K562 (cell line): ENCODE measurements at regions not wholly inside any gene's neighbourhood (a gene's known extent, or its start where the extent isn't known, plus 50 kb on each side); places are given as distances from the start of the nearest gene placed in this dataset.

ENCODE experiments used
- ARID2 ChIP-seq: fragments of 450-650 bp; IDR thresholded peaks from 2 replicates; pipeline ENCODE4 v1.6.1; 2017; ENCODE audit warnings: antibody characterized with exemption, mild to moderate bottlenecking
- HDGF ChIP-seq: fragments of 450-650 bp; IDR thresholded peaks from 2 replicates; pipeline ENCODE4 v1.6.1; 2016
- IFI16 ChIP-seq: fragments of 250-450 bp; sonication (Bioruptor Pico); IDR thresholded peaks from 2 replicates; pipeline ENCODE4 v2.1.2; 2022; ENCODE audit warnings: mild to moderate bottlenecking, inconsistent platforms
- JUN ChIP-seq, 2 experiments: sonication (generic) in 1 of 2; formaldehyde crosslinking in 1 of 2; IDR thresholded peaks; 2 replicates each; pipeline versions ENCODE4 v1.6.1 to v1.8.0; 2012 to 2022; ENCODE audit warnings: borderline replicate concordance in 2 of 2, mild to moderate bottlenecking in 2 of 2, improper control_type of control experiment in 1 of 2, low read depth in 1 of 2, low read length in 1 of 2, missing genetic modification reagents in 1 of 2
- LARP7 ChIP-seq: fragments of 450-650 bp; IDR thresholded peaks from 2 replicates; pipeline ENCODE4 v1.6.1; 2016
- MAFK ChIP-seq: IDR thresholded peaks from 2 replicates; pipeline ENCODE4 v1.6.1; 2011; ENCODE audit warnings: low read length, improper control_type of control experiment
- POLR2H ChIP-seq: IDR thresholded peaks from 2 replicates; pipeline ENCODE4 v1.6.1; 2016; ENCODE audit warnings: missing genetic modification characterization, low read depth, mild to moderate bottlenecking, control low read depth, missing compliant biosample characterization, moderate library complexity
- SMAD3 ChIP-seq: fragments of 450-650 bp; formaldehyde crosslinking; conservative IDR thresholded peaks from 2 replicates; pipeline ENCODE4 v1.4.0; 2020; ENCODE audit warnings: mild to moderate bottlenecking
- ZNF79 ChIP-seq: fragments of 250-450 bp; sonication (Bioruptor Pico); IDR thresholded peaks from 2 replicates; pipeline ENCODE4 v1.4.0; 2020; ENCODE audit warnings: low read depth, mild to moderate bottlenecking, moderate library complexity
- TF ChIP-seq, protein P1 (sequence below): fragments of 450-650 bp; IDR thresholded peaks from 2 replicates; pipeline ENCODE4 v1.6.1; 2016; ENCODE audit warnings: borderline replicate concordance
- TF ChIP-seq, protein P2 (sequence below): sonication (generic); formaldehyde crosslinking; IDR thresholded peaks from 2 replicates; pipeline ENCODE4 v1.8.1; 2023; ENCODE audit warnings: mild to moderate bottlenecking, missing genetic modification reagents
- TF ChIP-seq, protein P3 (sequence below): fragments of 250-450 bp; sonication (Bioruptor Pico); IDR thresholded peaks from 2 replicates; pipeline ENCODE4 v1.8.0; 2021; ENCODE audit warnings: moderate library complexity, mild to moderate bottlenecking, inconsistent platforms
- TF ChIP-seq, protein P4 (sequence below), 2 experiments: IDR thresholded peaks; 2 replicates each; pipeline ENCODE4 v1.6.1; 2011; ENCODE audit warnings: borderline replicate concordance in 1 of 2, control low read depth in 1 of 2, low read depth in 1 of 2, low read length in 1 of 2, mild to moderate bottlenecking in 1 of 2, mixed read lengths in 1 of 2, moderate library complexity in 1 of 2; ENCODE audit not compliant: insufficient read depth in 1 of 2, insufficient read length in 1 of 2, poor library complexity in 1 of 2, severe bottlenecking in 1 of 2; ENCODE audit errors: extremely low read depth in 1 of 2
- TF ChIP-seq, protein P5 (sequence below): IDR thresholded peaks from 2 replicates; pipeline ENCODE4 v1.6.1; 2014; ENCODE audit warnings: antibody characterized with exemption
- TF ChIP-seq, protein P6 (sequence below): fragments of 250-450 bp; sonication (Bioruptor Pico); IDR thresholded peaks from 2 replicates; pipeline ENCODE4 v1.5.1; 2021; ENCODE audit warnings: mild to moderate bottlenecking

DNA sequence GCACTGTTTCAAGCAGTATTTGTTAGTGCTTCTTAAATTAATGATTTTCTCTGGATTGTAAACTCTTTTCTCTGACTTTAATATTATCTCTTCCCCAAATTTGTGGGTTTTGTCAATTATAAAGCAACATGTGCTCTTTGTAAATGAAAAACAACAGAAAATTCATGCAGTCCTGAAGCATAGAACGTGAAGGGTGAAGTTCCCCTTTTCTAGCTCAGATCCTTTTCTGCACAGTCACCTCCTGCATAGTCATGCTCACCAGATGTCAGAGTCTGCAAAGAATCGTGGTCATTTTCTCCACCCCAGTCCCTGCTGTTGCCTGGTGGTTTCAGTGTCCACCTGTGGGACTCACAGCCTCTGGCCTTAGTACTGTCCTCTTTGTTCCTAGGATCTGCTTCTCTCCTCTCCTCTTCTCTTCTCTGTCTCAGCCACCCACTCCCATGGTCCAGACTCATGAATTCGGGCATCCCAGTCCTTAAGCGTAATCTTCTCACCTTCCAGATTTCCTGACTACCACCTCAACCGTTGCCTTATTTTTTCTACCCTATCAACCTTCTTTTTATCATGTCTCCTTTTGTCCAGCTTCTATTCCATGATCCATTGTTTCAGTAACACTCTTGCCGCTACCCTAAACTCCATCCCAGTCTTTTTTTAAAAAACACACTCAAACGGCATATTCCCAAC, 229.1 kb downstream of the RTP5 start (continued):
- TF ChIP-seq, protein P1, sequence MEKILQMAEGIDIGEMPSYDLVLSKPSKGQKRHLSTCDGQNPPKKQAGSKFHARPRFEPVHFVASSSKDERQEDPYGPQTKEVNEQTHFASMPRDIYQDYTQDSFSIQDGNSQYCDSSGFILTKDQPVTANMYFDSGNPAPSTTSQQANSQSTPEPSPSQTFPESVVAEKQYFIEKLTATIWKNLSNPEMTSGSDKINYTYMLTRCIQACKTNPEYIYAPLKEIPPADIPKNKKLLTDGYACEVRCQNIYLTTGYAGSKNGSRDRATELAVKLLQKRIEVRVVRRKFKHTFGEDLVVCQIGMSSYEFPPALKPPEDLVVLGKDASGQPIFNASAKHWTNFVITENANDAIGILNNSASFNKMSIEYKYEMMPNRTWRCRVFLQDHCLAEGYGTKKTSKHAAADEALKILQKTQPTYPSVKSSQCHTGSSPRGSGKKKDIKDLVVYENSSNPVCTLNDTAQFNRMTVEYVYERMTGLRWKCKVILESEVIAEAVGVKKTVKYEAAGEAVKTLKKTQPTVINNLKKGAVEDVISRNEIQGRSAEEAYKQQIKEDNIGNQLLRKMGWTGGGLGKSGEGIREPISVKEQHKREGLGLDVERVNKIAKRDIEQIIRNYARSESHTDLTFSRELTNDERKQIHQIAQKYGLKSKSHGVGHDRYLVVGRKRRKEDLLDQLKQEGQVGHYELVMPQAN: peak; percentile 24; the same call in 1 of the 2 replicates
- TF ChIP-seq POLR2H: no peak
- TF ChIP-seq, protein P2, sequence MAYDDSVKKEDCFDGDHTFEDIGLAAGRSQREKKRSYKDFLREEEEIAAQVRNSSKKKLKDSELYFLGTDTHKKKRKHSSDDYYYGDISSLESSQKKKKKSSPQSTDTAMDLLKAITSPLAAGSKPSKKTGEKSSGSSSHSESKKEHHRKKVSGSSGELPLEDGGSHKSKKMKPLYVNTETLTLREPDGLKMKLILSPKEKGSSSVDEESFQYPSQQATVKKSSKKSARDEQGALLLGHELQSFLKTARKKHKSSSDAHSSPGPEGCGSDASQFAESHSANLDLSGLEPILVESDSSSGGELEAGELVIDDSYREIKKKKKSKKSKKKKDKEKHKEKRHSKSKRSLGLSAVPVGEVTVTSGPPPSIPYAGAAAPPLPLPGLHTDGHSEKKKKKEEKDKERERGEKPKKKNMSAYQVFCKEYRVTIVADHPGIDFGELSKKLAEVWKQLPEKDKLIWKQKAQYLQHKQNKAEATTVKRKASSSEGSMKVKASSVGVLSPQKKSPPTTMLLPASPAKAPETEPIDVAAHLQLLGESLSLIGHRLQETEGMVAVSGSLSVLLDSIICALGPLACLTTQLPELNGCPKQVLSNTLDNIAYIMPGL (CRISPR knock-in tag): no peak
- TF ChIP-seq, protein P3, sequence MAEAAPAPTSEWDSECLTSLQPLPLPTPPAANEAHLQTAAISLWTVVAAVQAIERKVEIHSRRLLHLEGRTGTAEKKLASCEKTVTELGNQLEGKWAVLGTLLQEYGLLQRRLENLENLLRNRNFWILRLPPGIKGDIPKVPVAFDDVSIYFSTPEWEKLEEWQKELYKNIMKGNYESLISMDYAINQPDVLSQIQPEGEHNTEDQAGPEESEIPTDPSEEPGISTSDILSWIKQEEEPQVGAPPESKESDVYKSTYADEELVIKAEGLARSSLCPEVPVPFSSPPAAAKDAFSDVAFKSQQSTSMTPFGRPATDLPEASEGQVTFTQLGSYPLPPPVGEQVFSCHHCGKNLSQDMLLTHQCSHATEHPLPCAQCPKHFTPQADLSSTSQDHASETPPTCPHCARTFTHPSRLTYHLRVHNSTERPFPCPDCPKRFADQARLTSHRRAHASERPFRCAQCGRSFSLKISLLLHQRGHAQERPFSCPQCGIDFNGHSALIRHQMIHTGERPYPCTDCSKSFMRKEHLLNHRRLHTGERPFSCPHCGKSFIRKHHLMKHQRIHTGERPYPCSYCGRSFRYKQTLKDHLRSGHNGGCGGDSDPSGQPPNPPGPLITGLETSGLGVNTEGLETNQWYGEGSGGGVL (CRISPR knock-in tag): no peak
- 0 out of 2 replicates have a peak, but pooled peaks have one; percentile 31 for TF ChIP-seq JUN (IDR thresholded peaks at IDR 0.05; ENCODE audit: borderline replicate concordance, low read depth, low read length)
- TF ChIP-seq JUN (CRISPR knock-in tag; IDR thresholded peaks at IDR 0.05; ENCODE audit: borderline replicate concordance): no peak
- TF ChIP-seq LARP7: peak; percentile 60; the same call in 1 of the 2 replicates
- TF ChIP-seq HDGF: 0 out of 2 replicates have a peak, but pooled peaks have one; percentile 59
- 0 out of 2 replicates have a peak, but pooled peaks have one; percentile 15 for TF ChIP-seq ZNF79 (CRISPR knock-in tag)
- no peak for TF ChIP-seq IFI16 (CRISPR knock-in tag)
- TF ChIP-seq, protein P4, sequence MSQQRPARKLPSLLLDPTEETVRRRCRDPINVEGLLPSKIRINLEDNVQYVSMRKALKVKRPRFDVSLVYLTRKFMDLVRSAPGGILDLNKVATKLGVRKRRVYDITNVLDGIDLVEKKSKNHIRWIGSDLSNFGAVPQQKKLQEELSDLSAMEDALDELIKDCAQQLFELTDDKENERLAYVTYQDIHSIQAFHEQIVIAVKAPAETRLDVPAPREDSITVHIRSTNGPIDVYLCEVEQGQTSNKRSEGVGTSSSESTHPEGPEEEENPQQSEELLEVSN (IDR thresholded peaks at IDR 0.05; ENCODE audit: borderline replicate concordance in 1 of 2, extremely low read depth in 1 of 2, insufficient read depth in 1 of 2, insufficient read length in 1 of 2, low read depth in 1 of 2, low read length in 1 of 2, poor library complexity in 1 of 2, severe bottlenecking in 1 of 2): peak in 1 of 2 experiments; percentile 35
- peak; percentile 93 for TF ChIP-seq MAFK
- TF ChIP-seq, protein P5, sequence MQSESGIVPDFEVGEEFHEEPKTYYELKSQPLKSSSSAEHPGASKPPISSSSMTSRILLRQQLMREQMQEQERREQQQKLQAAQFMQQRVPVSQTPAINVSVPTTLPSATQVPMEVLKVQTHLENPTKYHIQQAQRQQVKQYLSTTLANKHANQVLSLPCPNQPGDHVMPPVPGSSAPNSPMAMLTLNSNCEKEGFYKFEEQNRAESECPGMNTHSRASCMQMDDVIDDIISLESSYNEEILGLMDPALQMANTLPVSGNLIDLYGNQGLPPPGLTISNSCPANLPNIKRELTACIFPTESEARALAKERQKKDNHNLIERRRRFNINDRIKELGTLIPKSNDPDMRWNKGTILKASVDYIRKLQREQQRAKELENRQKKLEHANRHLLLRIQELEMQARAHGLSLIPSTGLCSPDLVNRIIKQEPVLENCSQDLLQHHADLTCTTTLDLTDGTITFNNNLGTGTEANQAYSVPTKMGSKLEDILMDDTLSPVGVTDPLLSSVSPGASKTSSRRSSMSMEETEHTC: peak; percentile 69; the same call in 1 of the 2 replicates
- TF ChIP-seq ARID2: 0 out of 2 replicates have a peak, but pooled peaks have one; percentile 13
- TF ChIP-seq, protein P6, sequence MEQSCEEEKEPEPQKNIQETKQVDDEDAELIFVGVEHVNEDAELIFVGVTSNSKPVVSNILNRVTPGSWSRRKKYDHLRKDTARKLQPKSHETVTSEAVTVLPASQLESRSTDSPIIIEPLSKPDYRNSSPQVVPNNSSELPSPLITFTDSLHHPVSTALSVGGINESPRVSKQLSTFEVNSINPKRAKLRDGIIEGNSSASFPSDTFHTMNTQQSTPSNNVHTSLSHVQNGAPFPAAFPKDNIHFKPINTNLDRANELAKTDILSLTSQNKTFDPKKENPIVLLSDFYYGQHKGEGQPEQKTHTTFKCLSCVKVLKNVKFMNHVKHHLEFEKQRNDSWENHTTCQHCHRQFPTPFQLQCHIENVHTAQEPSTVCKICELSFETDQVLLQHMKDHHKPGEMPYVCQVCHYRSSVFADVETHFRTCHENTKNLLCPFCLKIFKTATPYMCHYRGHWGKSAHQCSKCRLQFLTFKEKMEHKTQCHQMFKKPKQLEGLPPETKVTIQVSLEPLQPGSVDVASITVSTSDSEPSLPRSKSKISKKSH (CRISPR knock-in tag): no peak
- no peak for TF ChIP-seq SMAD3 (CRISPR knock-in tag)
